ENCODE measurements at regions not wholly inside any gene's neighbourhood (a gene's known extent, or its start where the extent isn't known, plus 50 kb on each side); places are given as distances from the start of the nearest gene placed in this dataset.

DNA sequence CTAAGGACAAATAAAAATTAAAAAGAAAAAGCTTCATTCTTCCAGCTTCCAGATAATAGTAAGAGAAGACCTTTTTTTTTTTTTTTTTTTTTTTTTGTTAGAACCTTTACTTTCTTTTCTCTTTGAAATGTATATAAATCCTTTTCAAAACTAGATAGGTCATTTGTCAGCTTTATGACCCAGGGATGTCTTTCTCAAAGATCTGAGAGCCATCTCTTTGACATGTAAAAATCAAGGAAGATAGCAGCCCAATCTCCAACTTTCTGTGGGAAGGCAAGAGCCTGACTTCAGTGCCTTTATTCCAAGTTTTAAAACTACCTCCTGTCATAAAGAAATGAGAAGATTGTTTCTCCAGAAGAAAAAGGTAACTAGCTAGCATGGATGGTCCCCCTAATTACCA is 203.3 kb upstream of the LRFN5 start:
- TF ChIP-seq, protein P1, sequence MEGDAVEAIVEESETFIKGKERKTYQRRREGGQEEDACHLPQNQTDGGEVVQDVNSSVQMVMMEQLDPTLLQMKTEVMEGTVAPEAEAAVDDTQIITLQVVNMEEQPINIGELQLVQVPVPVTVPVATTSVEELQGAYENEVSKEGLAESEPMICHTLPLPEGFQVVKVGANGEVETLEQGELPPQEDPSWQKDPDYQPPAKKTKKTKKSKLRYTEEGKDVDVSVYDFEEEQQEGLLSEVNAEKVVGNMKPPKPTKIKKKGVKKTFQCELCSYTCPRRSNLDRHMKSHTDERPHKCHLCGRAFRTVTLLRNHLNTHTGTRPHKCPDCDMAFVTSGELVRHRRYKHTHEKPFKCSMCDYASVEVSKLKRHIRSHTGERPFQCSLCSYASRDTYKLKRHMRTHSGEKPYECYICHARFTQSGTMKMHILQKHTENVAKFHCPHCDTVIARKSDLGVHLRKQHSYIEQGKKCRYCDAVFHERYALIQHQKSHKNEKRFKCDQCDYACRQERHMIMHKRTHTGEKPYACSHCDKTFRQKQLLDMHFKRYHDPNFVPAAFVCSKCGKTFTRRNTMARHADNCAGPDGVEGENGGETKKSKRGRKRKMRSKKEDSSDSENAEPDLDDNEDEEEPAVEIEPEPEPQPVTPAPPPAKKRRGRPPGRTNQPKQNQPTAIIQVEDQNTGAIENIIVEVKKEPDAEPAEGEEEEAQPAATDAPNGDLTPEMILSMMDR (IDR thresholded peaks at IDR 0.05): no peak
- TF ChIP-seq POLR2AphosphoS5 (IDR thresholded peaks at IDR 0.05; ENCODE audit: insufficient read depth in 1 of 2, low read depth in 1 of 2): no peak
- TF ChIP-seq POLR2A (IDR thresholded peaks at IDR 0.05): no peak
